HL-60 (cell line): ENCODE measurements at regions not wholly inside any gene's neighbourhood (a gene's known extent, or its start where the extent isn't known, plus 50 kb on each side); places are given as distances from the start of the nearest gene placed in this dataset.

ENCODE experiments used
- DNase-seq, 2 experiments: peaks; one replicate each; pipeline ENCODE4 v3.0.0-alpha.2; 2010 to 2020; ENCODE audit warnings: low read depth in 1 of 2, low spot score in 1 of 2
- H3K27ac ChIP-seq: fragments of 250-450 bp; sonication (Bioruptor Pico); replicated peaks from 2 replicates; pipeline ENCODE4 v1.5.1; 2020; ENCODE audit warnings: mild to moderate bottlenecking, moderate library complexity
- H3K27me3 ChIP-seq: fragments of 250-450 bp; sonication (Bioruptor Pico); 2 replicates; pipeline ENCODE4 v1.5.1; 2021; ENCODE audit warnings: mild to moderate bottlenecking, moderate library complexity; ENCODE audit not compliant: insufficient read depth, poor library complexity, severe bottlenecking
- H3K4me3 ChIP-seq: replicated peaks from 2 replicates; pipeline ENCODE4 v1.5.1; 2011; ENCODE audit warnings: mild to moderate bottlenecking, control low read depth, low read length; ENCODE audit not compliant: insufficient read depth
- GABPA ChIP-seq: IDR thresholded peaks from 2 replicates; pipeline ENCODE4 v1.6.1; 2012; ENCODE audit warnings: low read depth
- POLR2AphosphoS5 ChIP-seq: IDR thresholded peaks from 2 replicates; pipeline ENCODE4 v1.6.1; 2012; ENCODE audit warnings: low read depth
- SPI1 ChIP-seq: IDR thresholded peaks from 2 replicates; pipeline ENCODE4 v1.6.1; 2012; ENCODE audit warnings: low read depth, mild to moderate bottlenecking, borderline replicate concordance
- TF ChIP-seq, protein P1 (sequence below): IDR thresholded peaks from 2 replicates; pipeline ENCODE4 v1.6.1; 2012; ENCODE audit warnings: low read depth; ENCODE audit not compliant: insufficient replicate concordance
- TF ChIP-seq, protein P2 (sequence below): IDR thresholded peaks from one replicate; pipeline ENCODE4 v1.5.1; 2011; ENCODE audit warnings: low read length, control low read depth, inconsistent platforms; ENCODE audit not compliant: insufficient read depth

DNA sequence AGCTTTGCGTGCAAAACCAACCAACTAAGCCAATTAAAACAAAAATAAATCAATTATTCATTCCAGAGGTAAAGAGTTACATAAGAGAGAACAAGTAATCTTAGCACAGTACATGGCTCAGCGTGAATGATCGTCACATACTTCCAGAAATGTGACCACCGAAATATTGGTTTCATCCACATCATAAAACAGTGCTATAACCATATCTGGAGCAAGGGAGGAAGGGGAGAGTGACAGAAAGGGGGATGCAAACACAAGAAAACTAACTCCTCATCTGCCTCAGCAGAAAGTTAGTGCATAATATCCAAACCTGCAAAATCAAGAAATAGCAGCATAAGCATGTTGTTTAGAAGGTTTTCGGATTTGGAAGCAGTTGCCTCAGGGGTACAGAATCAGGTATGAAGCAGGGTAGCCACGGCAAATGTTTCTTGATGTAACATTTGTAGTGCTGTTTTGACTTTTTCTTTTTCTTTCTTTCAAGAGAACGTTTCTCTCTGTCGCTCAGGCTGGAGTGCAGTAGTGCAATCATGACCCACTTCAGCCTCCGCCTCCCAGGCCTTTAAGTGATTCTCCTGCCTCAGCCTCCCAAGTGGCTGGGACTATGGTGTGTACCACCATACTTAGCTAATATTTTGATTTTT, 93.9 kb upstream of the EGLN3 start:
- DNase-seq, result no peak
- no peak overlapping the region for H3K27ac ChIP-seq
- H3K27me3 ChIP-seq, result no peaks in the 10 kb centered on the region
- no peak overlapping the region for H3K4me3 ChIP-seq
- TF ChIP-seq, protein P1, sequence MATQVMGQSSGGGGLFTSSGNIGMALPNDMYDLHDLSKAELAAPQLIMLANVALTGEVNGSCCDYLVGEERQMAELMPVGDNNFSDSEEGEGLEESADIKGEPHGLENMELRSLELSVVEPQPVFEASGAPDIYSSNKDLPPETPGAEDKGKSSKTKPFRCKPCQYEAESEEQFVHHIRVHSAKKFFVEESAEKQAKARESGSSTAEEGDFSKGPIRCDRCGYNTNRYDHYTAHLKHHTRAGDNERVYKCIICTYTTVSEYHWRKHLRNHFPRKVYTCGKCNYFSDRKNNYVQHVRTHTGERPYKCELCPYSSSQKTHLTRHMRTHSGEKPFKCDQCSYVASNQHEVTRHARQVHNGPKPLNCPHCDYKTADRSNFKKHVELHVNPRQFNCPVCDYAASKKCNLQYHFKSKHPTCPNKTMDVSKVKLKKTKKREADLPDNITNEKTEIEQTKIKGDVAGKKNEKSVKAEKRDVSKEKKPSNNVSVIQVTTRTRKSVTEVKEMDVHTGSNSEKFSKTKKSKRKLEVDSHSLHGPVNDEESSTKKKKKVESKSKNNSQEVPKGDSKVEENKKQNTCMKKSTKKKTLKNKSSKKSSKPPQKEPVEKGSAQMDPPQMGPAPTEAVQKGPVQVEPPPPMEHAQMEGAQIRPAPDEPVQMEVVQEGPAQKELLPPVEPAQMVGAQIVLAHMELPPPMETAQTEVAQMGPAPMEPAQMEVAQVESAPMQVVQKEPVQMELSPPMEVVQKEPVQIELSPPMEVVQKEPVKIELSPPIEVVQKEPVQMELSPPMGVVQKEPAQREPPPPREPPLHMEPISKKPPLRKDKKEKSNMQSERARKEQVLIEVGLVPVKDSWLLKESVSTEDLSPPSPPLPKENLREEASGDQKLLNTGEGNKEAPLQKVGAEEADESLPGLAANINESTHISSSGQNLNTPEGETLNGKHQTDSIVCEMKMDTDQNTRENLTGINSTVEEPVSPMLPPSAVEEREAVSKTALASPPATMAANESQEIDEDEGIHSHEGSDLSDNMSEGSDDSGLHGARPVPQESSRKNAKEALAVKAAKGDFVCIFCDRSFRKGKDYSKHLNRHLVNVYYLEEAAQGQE, result no peak
- TF ChIP-seq SPI1 (no peak), GABPA (no peak), POLR2AphosphoS5 (no peak)
- TF ChIP-seq, protein P2, sequence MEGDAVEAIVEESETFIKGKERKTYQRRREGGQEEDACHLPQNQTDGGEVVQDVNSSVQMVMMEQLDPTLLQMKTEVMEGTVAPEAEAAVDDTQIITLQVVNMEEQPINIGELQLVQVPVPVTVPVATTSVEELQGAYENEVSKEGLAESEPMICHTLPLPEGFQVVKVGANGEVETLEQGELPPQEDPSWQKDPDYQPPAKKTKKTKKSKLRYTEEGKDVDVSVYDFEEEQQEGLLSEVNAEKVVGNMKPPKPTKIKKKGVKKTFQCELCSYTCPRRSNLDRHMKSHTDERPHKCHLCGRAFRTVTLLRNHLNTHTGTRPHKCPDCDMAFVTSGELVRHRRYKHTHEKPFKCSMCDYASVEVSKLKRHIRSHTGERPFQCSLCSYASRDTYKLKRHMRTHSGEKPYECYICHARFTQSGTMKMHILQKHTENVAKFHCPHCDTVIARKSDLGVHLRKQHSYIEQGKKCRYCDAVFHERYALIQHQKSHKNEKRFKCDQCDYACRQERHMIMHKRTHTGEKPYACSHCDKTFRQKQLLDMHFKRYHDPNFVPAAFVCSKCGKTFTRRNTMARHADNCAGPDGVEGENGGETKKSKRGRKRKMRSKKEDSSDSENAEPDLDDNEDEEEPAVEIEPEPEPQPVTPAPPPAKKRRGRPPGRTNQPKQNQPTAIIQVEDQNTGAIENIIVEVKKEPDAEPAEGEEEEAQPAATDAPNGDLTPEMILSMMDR, result no peak

DNA sequence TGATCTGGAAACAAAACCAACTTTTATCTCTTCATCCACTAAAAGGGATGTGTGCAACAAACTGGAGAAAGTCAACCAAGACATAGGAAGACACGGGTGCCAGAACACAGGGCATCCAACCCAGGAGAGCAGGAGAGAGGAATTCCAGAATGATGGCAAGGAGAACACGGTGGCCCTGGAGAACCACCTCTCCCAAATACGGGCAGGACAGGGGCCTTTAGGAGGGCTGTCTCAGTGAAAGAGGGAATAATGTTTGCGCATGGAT, 93.4 kb upstream of the EGLN3 start:
- Histone ChIP-seq H3K27me3 (no peaks in the 10 kb centered on the region), H3K27ac (no peak overlapping the region), H3K4me3 (no peak overlapping the region)
- TF ChIP-seq, protein P1, result no peak
- TF ChIP-seq SPI1 (no peak), GABPA (no peak), POLR2AphosphoS5 (no peak)
- TF ChIP-seq, protein P2, result no peak
- no peak for DNase-seq

DNA sequence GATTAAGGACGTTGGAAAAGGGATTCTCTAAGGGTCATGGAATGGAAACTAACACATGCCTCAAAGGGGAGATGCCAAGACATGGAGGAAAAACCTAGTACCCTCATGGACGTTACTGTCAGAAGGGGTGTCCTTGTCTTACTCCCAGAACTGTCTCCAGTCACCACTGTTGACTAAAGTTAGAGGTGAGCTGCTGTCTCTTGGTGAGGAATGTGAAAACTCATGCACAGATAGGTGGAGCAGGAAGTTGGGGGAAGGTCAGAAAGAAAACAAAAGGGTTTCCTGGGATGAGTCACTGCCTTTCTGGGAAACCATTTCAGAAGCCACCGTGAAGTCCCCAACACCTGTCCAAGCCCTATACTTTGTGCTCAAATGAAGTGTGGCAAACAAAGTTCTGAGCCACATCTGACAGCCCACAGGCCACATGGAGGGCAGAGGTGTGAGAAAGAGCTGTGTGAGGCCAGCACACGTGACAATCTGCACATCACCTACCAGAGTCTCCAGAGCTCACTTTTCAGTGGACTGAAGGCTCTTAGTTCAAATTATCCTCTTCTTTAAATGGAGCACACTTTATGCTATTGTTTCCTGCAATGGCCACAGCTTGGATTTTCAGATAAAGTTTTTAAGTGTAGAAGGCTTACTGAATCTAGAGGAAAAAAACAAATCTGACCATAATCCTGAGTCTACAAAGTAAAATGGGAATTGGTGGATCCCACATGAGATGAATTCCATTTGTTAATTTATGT, 92.9 kb upstream of the EGLN3 start:
- H3K27me3 ChIP-seq, result no peaks in the 10 kb centered on the region
- DNase-seq, result no peak
- TF ChIP-seq, protein P1, result no peak
- TF ChIP-seq POLR2AphosphoS5 (no peak), SPI1 (no peak), GABPA (no peak)
- TF ChIP-seq, protein P2, result no peak
- H3K4me3 ChIP-seq, result no peak overlapping the region
- H3K27ac ChIP-seq, result no peak overlapping the region
